ENCODE measurements at regions not wholly inside any gene's neighbourhood (a gene's known extent, or its start where the extent isn't known, plus 50 kb on each side); places are given as distances from the start of the nearest gene placed in this dataset.

DNA sequence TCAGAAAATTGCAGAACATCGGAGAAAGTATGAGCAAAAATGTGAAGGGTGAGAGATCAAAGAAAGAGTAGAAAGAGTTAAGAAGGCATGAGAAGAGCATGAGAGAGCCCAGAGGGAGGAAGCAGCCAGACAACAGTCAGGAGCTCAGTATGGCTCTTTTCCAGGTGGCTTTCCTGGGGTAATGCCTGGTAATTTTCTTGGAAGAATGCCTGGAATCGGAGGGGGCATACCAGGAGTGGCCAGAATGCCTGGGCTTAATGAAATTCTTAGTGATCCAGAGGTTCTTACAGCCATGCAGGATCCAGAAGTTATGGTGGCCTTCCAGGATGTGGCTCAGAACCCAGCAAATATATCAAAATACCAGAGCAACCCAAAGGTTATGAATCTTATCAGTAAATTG lies 271.8 kb upstream of the TFPI start:
- no TSS peak for BruUV-seq (replicated peaks)

DNA sequence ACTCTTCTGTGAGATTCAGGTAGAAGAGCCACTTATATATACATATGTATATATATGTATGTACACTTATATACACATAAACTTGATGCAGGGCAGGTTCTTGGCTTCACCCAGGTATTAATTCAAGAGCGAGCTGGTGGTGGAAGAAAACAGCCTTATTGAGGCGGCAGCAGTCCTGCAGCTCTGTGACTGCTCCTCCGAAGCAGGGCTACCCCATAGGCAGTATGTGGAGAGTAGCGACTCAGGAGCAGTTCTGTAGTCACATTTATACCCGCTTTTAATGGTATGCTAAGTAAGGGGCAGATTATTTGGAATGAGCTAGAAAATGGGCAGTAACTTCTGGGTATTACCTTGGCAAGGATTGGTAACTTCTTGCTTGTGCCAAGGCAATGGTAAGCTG lies 280.6 kb upstream of the TFPI start:
- intact Hi-C loops (cut with micrococcal nuclease; ENCODE audit: unreplicated experiment) = no loop called here
- no peak for DNase-seq (ENCODE audit: low spot score)
- no TSS peak for BruUV-seq (replicated peaks)
- Histone ChIP-seq H3K27me3 (replicated peaks; ENCODE audit: insufficient read depth, low read depth, low read length, poor library complexity) (no peaks in the 10 kb centered on the region), H3K4me1 (ENCODE audit: insufficient read depth, low read length, poor library complexity, severe bottlenecking) (no peaks in the 10 kb centered on the region), H3K27ac (ENCODE audit: low read depth, low read length, poor library complexity, severe bottlenecking) (no peak overlapping the region), H3K36me3 (ENCODE audit: insufficient read depth, low read length, poor library complexity, severe bottlenecking) (no peaks in the 10 kb centered on the region), H3K4me3 (ENCODE audit: low read depth, low read length, poor library complexity, severe bottlenecking) (no peak overlapping the region), H3K9me3 (ENCODE audit: low read depth, low read length, poor library complexity, severe bottlenecking) (no peaks in the 10 kb centered on the region)
- ChIA-PET CTCF (no interaction called here), POLR2A (ENCODE audit: low non-redundant PET) (no interaction called here)
- TF ChIP-seq, protein P1, sequence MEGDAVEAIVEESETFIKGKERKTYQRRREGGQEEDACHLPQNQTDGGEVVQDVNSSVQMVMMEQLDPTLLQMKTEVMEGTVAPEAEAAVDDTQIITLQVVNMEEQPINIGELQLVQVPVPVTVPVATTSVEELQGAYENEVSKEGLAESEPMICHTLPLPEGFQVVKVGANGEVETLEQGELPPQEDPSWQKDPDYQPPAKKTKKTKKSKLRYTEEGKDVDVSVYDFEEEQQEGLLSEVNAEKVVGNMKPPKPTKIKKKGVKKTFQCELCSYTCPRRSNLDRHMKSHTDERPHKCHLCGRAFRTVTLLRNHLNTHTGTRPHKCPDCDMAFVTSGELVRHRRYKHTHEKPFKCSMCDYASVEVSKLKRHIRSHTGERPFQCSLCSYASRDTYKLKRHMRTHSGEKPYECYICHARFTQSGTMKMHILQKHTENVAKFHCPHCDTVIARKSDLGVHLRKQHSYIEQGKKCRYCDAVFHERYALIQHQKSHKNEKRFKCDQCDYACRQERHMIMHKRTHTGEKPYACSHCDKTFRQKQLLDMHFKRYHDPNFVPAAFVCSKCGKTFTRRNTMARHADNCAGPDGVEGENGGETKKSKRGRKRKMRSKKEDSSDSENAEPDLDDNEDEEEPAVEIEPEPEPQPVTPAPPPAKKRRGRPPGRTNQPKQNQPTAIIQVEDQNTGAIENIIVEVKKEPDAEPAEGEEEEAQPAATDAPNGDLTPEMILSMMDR (conservative IDR thresholded peaks at IDR 0.05; ENCODE audit: low read depth, low read length) = no peak
- no peak for TF ChIP-seq EZH2 (IDR thresholded peaks at IDR 0.05; ENCODE audit: borderline replicate concordance, low read depth, low read length, poor library complexity, severe bottlenecking)

More for the DNA sequence above, 271.8 kb upstream of the TFPI start:
- Histone ChIP-seq H3K27me3 (replicated peaks; ENCODE audit: insufficient read depth, low read depth, low read length, poor library complexity) (no peaks in the 10 kb centered on the region), H3K4me3 (ENCODE audit: low read depth, low read length, poor library complexity, severe bottlenecking) (no peak overlapping the region), H3K36me3 (ENCODE audit: insufficient read depth, low read length, poor library complexity, severe bottlenecking) (no peaks in the 10 kb centered on the region), H3K27ac (ENCODE audit: low read depth, low read length, poor library complexity, severe bottlenecking) (no peak overlapping the region), H3K9me3 (ENCODE audit: low read depth, low read length, poor library complexity, severe bottlenecking) (no peaks in the 10 kb centered on the region), H3K4me1 (ENCODE audit: insufficient read depth, low read length, poor library complexity, severe bottlenecking) (no peaks in the 10 kb centered on the region)
- no peak for DNase-seq (ENCODE audit: low spot score)
- ChIA-PET POLR2A (ENCODE audit: low non-redundant PET) (no interaction called here), CTCF (no interaction called here)
- TF ChIP-seq, protein P1 (conservative IDR thresholded peaks at IDR 0.05; ENCODE audit: low read depth, low read length) = no peak
- intact Hi-C loops (cut with micrococcal nuclease; ENCODE audit: unreplicated experiment) = no loop called here

- ChIA-PET CTCF (no interaction called here), POLR2A (ENCODE audit: low non-redundant PET) (no interaction called here)
- H3K36me3 ChIP-seq (ENCODE audit: insufficient read depth, low read length, poor library complexity, severe bottlenecking) = no peaks in the 10 kb centered on the region
- DNase-seq (ENCODE audit: low spot score) = no peak
- no peak overlapping the region for H3K27ac ChIP-seq (ENCODE audit: low read depth, low read length, poor library complexity, severe bottlenecking)
- TF ChIP-seq, protein P1 (conservative IDR thresholded peaks at IDR 0.05; ENCODE audit: low read depth, low read length) = no peak
- no peak for TF ChIP-seq EZH2 (IDR thresholded peaks at IDR 0.05; ENCODE audit: borderline replicate concordance, low read depth, low read length, poor library complexity, severe bottlenecking)
- H3K9me3 ChIP-seq (ENCODE audit: low read depth, low read length, poor library complexity, severe bottlenecking) = no peaks in the 10 kb centered on the region
- intact Hi-C loops (cut with micrococcal nuclease; ENCODE audit: unreplicated experiment) = no loop called here
- BruUV-seq (replicated peaks) = no TSS peak
- no peak overlapping the region for H3K4me3 ChIP-seq (ENCODE audit: low read depth, low read length, poor library complexity, severe bottlenecking)
- no peaks in the 10 kb centered on the region for H3K27me3 ChIP-seq (replicated peaks; ENCODE audit: insufficient read depth, low read depth, low read length, poor library complexity)
- H3K4me1 ChIP-seq (ENCODE audit: insufficient read depth, low read length, poor library complexity, severe bottlenecking) = no peaks in the 10 kb centered on the region
These were observed 284.5 kb upstream of the TFPI start for GRCh38 chr2:187838690-187839089.

Measured in A673 (cell line).